Activated naive CD4-positive, alpha-beta T cell treated with anti-CD3 and anti-CD28 coated beads, Interleukin-2, amount 50 U/mL, for 72 hours (primary cell): ENCODE measurements at regions not wholly inside any gene's neighbourhood (a gene's known extent, or its start where the extent isn't known, plus 50 kb on each side); places are given as distances from the start of the nearest gene placed in this dataset.

ENCODE experiments used
- ATAC-seq, 2 donors: fragments of 150-1000 bp; cut with Tn5 transposase; 2 replicates each; pipeline ENCODE4 v1.10.0; 2021; ENCODE audit warnings: mild to moderate bottlenecking in 2 of 2, moderate library complexity in 2 of 2
- DNase-seq, 2 donors: peaks; one replicate each; pipeline ENCODE4 v3.0.0; 2021 to 2022; ENCODE audit warnings: low spot score in 2 of 2
- H3K27ac Mint-ChIP-seq, 2 donors: one replicate each; pipeline ENCODE4 v1.8.0; 2022; ENCODE audit warnings: mild to moderate bottlenecking in 2 of 2, mixed read lengths in 2 of 2
- H3K36me3 Mint-ChIP-seq, 2 donors: one replicate each; pipeline ENCODE4 v1.8.0; 2022; ENCODE audit warnings: mixed read lengths in 2 of 2
- H3K9me3 Mint-ChIP-seq, 2 donors: one replicate each; pipeline ENCODE4 v1.8.0; 2022; ENCODE audit warnings: mixed read lengths in 2 of 2

DNA sequence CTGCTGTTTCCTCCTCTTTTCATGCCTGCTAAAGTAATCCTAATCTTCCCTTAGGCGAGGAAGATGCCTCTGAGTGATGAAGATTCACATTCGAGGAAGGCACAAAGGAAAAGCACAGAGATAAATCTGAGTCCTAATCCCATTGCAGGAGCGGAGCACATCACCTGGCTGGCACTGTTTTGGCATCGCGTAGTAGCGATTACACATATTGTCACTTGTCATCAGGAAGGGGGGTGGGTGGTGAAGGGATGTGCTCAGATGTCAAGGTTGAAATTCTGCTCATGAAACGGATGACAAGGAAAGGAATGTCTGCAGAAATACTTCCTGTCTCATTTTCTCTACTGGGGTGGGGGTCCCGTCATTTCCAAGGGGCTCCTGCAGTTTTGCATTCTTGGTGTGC, 363.1 kb upstream of the EEF2KMT start:
- Mint-ChIP-seq H3K36me3 (no peaks in the 10 kb centered on the region), H3K27ac (no peak overlapping the region), H3K9me3 (peaks cover 0 to 3% of the 10 kb centered on the region in 2 donors)
- DNase-seq = no peak
- no peak for ATAC-seq

DNA sequence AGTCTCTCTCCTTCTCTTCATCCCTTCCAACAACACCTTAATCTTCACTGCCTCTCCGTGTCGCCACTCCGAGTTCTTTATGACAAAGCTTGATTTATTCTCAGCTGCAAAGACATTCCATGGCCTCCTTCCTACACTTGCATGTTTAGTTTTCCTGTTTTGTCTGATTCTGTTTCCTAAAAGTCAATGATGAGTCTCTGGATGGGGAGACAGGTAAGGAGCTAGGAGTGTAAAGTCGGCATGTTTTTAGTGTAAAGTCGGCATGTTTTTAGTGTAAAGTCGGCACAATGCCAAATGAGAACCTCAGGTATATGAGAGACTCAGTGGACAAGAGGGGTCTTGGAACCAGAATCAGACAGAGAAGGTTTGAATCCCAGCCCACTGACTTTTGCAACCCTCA, 362.3 kb upstream of the EEF2KMT start:
- no peak for DNase-seq
- H3K9me3 Mint-ChIP-seq = peaks cover 3 to 5% of the 10 kb centered on the region in 2 donors
- H3K36me3 Mint-ChIP-seq = no peaks in the 10 kb centered on the region
- no peak overlapping the region for H3K27ac Mint-ChIP-seq
- no peak for ATAC-seq

DNA sequence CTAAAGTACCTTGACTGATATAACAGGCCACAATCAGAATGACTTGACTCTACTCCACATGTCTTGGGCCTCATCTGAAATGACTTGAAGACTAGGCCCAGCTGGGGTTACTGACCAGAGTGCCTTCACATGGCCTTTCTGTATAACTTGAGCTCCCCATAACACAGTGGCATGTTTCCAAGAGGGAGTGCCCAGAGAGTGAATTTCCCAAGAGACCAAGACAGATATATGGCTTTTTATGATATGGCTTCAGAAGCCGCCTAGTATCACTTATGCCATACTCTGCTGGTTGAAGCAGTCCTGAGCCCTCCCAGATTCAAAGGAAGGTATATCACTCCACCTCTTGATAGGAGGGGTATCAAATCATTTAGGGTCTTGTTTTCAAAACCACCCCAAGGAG, 357.5 kb upstream of the EEF2KMT start:
- H3K9me3 Mint-ChIP-seq = peaks cover 3 to 7% of the 10 kb centered on the region in 2 donors

DNA sequence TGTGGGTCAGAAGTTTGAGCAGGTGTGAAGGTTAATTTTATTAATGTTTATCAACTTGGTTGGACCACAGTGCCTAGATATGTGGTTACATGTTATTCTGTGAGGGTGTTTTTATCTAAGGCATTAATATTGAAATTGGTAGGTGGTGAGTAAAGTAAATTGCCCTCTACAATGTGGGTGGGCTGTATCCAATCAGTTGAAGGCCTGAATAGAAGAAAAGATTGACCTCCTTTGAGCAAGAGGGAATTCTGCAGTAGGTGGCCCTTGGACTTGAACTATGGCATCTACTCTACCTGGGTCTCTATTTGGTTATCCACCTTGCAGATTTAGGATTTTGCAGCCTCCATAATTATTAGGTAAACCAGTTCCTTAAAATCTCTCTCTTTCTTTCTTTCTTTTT, 356.8 kb upstream of the EEF2KMT start:
- Mint-ChIP-seq H3K27ac (no peak overlapping the region), H3K36me3 (no peaks in the 10 kb centered on the region), H3K9me3 (peaks cover 3 to 4% of the 10 kb centered on the region in 2 donors)
- DNase-seq = no peak
- no peak for ATAC-seq

More for the DNA sequence above, 357.5 kb upstream of the EEF2KMT start:
- Mint-ChIP-seq H3K27ac (no peak overlapping the region), H3K36me3 (no peaks in the 10 kb centered on the region)
- no peak for DNase-seq
- ATAC-seq = no peak

DNA sequence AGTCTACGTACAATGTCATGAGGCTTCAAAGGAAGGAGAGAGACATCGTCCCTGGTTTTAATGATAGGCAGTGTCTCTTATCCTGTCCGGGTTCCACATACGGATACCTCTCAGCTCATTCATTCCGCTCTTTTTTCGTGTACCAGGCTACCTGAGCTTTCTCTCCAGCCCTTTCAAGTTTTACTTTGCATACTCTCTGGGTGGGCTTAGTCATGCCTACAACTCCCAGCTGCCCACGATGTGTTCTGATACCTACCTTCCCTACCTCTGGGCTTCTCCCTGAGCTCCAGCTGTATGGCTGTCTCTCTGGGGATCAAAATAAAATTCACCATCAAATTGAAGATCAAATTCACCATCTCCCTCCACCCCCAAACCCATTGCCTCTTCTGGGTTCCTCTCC, 354.0 kb upstream of the EEF2KMT start:
- no peak for DNase-seq
- no peaks in the 10 kb centered on the region for H3K36me3 Mint-ChIP-seq
- H3K9me3 Mint-ChIP-seq = peaks cover 3 to 4% of the 10 kb centered on the region in 2 donors
- ATAC-seq = no peak
- H3K27ac Mint-ChIP-seq = no peak overlapping the region

DNA sequence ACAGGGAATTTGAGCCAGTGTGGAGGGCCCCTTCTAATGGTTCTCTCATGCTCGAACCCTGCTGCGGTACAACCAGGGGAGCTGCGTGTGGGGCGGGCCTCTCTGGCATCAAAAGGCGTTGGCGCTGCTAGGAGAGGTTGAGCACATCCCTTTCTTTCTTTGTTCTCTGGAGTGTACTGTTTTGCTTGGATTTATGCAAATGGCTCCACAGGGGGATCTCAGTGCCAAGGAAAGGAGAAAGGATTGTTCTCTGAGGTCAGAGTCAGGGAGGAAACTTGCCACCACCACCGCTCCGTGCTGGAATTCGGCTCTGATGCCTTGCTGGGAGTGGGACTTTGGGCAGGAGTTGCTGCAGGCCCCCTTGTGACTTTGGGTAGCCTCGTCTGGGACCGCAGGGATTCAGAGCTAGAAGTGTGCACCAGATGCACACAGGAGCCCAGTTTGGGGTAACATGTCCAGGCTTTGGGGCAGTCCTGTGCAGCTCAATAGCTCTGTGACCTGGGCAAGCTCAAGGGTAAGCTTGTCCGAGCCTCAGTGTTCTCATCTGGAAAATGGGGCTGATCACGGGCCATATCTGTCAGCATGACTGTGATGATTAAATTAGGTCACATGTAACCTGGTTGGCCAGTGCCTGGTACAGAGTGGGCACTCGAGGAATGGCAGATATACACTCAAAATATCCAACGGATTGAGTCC, 353.0 kb upstream of the EEF2KMT start:
- DNase-seq (no peak), ATAC-seq (no peak)
- Mint-ChIP-seq H3K9me3 (peaks cover 3 to 4% of the 10 kb centered on the region in 2 donors), H3K36me3 (no peaks in the 10 kb centered on the region), H3K27ac (no peak overlapping the region)

DNA sequence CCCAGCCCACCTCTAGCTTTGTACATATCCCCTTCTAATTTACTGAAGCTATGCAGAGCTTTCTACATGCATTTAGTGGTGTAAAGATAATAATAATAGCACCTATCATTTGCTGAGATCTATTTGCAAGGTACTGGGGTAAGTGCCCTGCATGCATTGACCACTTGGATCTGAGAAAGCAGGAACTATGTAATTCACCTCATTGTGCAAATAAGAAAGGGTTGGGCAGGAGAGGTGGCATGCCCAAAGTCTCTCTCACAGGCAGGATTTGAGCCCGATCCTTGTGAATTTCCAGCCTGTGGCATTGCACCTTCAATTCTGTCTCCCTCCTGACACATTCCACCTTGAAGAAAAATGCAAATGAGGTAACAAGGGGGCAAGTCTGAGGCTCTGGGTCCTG, 352.3 kb upstream of the EEF2KMT start:
- peaks cover 1 to 2% of the 10 kb centered on the region in 2 donors for H3K9me3 Mint-ChIP-seq
- H3K27ac Mint-ChIP-seq = no peak overlapping the region

DNA sequence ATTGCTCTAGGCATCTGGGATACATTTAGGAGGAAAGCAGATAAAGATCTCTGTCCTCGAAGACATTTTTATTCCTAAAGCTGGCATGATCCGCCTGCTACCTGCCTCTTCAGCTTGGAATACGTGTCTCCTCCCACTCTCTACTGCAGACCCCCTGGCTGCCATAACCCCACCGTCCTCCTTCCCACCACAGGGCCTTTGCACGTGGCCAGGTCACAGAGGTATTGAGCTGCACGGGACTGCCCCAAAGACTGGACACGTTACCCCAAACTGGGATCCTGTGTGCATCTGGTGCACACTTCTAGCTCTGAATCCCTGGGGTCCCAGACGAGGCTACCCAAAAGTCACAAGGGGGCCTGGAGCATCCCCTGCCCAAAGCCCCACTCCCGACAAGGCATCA, 351.2 kb upstream of the EEF2KMT start:
- Mint-ChIP-seq H3K9me3 (no peaks in the 10 kb centered on the region), H3K36me3 (no peaks in the 10 kb centered on the region), H3K27ac (no peak overlapping the region)
- DNase-seq (no peak), ATAC-seq (no peak)

More for the DNA sequence above, 352.3 kb upstream of the EEF2KMT start:
- H3K36me3 Mint-ChIP-seq = no peaks in the 10 kb centered on the region
- DNase-seq (no peak), ATAC-seq (no peak)

DNA sequence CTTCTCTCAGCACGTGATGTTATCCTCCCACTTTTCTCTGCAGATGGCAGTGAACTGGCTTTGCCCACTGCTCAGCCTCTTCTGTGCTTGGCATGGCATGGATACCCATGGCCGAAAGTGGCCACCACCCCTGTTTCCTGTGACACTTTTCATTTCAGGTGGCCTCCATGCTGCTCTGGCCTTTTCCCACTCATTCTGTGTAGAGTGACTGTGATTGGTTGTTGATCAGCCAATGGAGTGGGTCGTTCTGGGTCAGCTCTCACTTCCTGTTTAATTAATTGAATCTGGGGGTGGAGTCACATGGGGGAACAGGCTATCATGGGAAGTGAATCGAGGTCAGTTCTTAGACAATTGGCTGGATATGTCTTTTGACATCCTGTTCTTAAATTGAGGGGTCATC, 350.1 kb upstream of the EEF2KMT start:
- H3K27ac Mint-ChIP-seq = no peak overlapping the region
- no peaks in the 10 kb centered on the region for H3K36me3 Mint-ChIP-seq
- no peak for ATAC-seq
- no peaks in the 10 kb centered on the region for H3K9me3 Mint-ChIP-seq
- no peak for DNase-seq

DNA sequence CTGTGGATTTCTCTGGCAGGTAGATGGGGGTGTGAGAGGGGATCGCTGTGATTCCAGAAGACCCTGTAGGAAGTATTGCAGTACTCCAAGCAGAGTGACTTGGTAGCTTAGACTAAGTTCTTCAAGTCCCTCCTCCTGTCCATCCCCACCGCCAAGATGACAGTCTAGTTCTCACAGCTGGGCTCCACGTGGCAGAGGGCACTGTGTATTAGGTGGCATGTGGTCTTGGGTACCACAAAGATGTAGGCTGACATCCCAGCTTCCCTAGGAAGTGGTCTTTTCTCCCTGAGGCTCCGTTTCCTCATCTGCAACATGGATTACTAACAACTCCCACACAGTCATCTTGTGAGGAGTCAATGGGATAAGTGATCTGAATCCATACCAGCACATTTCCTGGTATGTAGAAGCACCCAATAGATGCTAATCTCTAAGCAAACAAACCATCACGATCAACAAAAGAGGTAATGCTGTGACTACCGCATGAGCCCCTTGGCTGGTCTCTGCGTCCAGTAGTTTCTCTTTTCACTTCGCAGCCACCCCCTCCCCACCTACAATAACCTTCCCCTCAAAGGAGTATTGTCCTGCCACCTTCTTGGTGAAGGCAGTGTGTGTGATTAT, 349.1 kb upstream of the EEF2KMT start:
- Mint-ChIP-seq H3K27ac (no peak overlapping the region), H3K9me3 (peaks cover 5 to 7% of the 10 kb centered on the region in 2 donors), H3K36me3 (no peaks in the 10 kb centered on the region)
- no peak for DNase-seq
- no peak for ATAC-seq

DNA sequence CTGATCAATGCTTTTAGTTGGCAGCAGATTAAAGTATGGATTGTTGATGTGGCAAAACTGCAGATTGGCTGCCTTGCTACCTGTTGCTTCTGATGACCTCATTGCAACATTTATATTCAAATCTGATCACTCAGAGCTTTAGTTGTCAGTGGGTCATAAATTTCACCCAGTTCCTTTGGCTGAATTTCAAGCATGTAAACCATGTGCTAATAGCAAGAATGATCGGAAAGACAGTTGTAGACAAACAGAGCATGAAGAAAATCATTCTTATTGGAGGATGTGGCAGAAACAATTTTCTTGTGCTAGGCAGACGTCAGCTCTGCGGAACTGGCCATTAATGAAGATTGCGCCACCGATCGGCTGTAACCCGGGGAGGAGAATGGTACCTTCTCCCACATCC, 346.6 kb upstream of the EEF2KMT start:
- no peak for ATAC-seq
- DNase-seq = no peak
- H3K9me3 Mint-ChIP-seq = peaks cover 13 to 15% of the 10 kb centered on the region in 2 donors
- H3K36me3 Mint-ChIP-seq = peaks cover 5 to 6% of the 10 kb centered on the region in 2 donors
- H3K27ac Mint-ChIP-seq = no peak overlapping the region

DNA sequence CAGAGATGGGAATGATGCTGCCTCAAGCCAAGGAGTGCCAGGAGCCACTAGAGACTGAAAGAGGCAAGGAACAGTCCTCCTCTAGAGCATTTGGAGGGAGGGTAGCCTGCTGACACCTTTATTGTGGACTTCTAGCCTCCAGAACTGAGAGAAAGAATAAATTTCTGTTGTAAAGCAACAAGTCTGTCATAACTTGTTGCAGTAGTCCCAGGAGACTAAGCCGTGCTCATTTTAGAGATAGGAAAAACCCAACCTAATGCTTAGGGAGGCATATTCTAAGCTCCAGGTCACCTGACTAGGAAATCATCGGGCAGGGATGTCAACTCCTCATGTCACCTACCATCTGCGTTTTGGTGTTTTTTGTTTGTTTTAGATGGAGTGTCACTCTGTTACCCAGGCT, 345.4 kb upstream of the EEF2KMT start:
- ATAC-seq (no peak), DNase-seq (no peak)
- peaks cover 5 to 6% of the 10 kb centered on the region in 2 donors for H3K36me3 Mint-ChIP-seq
- peaks cover 19 to 22% of the 10 kb centered on the region in 2 donors for H3K9me3 Mint-ChIP-seq
- H3K27ac Mint-ChIP-seq = no peak overlapping the region

DNA sequence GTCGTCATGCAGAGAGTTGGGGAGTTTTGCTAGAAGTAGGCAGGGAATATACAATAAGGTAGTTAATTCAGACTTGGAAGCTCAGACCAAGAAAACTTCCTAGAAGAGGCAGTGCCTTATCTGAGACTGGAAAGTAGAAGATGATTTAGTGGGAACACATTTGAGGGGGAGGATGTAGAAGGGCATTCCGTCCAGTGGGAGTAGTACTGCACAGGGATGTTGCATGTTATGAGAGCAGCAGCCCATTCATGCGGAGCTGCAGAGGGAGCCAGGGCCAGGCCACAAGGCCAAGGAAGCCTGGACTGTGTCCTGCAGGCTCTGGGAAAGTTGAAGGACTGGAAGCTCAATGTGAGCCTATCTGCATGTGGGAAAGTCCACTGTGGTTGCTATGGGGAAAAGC, 344.5 kb upstream of the EEF2KMT start:
- H3K27ac Mint-ChIP-seq = no peak overlapping the region
- ATAC-seq = no peak

DNA sequence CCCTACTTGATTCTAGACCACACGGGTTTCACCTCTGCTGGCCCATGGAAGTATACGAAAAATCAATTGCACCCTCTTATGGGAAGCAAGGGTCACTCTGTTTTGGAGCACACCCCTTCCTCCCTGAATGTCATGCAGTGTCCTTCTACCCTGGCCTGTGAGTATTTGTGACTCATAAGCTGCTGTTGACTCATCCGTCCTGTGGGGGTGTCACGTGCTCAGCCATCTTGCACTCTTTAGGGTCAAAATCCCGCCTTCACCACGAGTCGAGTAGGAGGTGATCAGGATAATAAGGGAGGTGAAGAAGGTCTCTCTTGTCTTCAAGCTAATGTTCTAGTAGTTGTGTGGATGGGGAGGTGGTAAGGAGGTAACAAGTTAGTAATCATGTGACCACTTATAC, 341.0 kb upstream of the EEF2KMT start:
- ATAC-seq = no peak

More for the DNA sequence above, 344.5 kb upstream of the EEF2KMT start:
- DNase-seq = no peak
- Mint-ChIP-seq H3K9me3 (peaks cover 19 to 22% of the 10 kb centered on the region in 2 donors), H3K36me3 (peaks cover 5 to 6% of the 10 kb centered on the region in 2 donors)

DNA sequence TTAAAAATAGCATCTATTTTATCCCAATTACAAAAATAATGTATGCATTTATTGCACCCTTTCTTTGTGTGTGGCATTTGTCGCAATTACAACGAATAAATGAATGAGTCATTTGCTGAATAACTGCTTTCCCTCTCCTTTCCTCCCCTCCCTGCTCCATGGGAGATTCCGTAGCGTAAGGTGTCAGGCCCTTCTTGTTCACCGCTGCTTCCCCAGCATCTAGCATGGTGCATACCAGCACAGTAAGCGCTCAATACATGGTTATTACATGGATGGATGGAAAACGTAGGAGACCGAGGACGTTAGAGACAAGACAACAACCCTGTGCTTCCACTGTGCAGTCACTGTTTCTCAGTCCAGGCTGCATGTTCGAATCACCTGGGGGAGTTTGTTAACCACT, 336.0 kb upstream of the EEF2KMT start:
- DNase-seq (no peak), ATAC-seq (no peak)
- H3K36me3 Mint-ChIP-seq = no peaks in the 10 kb centered on the region
- H3K9me3 Mint-ChIP-seq = peaks cover under 1% of the 10 kb centered on the region in 2 donors
- H3K27ac Mint-ChIP-seq = no peak overlapping the region

More for the DNA sequence above, 341.0 kb upstream of the EEF2KMT start:
- H3K9me3 Mint-ChIP-seq = peaks cover 19 to 22% of the 10 kb centered on the region in 2 donors
- peaks cover 5 to 6% of the 10 kb centered on the region in 2 donors for H3K36me3 Mint-ChIP-seq
- no peak overlapping the region for H3K27ac Mint-ChIP-seq
- no peak for DNase-seq

DNA sequence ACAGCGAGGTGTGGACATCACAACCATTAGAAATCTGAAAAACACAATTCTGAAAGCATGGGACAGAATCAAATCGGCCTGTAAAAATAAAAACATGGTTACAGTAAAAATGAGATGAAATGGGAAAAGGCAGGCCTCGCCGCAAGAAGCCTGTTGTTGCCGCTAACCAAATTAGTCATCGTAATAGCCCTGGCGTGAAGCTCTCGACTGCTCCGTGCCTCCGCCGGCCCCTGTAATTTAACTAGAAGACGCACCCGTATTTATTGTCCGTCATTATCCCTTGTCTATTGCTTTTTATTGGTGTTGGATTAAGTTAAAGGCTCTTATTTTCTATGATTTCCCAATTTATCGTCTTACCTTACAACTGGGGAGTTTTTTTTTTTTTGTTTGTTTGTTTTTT, 334.6 kb upstream of the EEF2KMT start:
- H3K9me3 Mint-ChIP-seq = no peaks in the 10 kb centered on the region

DNA sequence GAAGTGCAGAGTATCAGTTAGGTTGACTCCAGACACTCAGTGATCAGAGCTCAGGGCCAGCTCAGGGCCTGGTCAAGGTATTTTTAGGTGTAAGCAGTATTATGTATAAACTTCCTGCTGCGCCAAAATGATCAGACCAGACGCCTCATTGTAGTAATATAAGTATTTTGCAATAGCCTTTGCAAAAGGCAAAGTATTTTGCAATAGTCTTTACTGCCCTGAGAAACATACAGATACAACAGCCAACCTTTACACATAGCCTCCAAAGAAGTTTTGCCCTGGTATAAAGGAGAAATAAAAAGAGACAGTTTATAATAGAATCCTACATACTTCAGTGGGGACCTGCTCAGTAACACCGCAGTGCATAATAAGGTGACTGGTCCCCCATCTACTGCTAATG, 333.0 kb upstream of the EEF2KMT start:
- no peak for DNase-seq
- no peak overlapping the region for H3K27ac Mint-ChIP-seq
- no peak for ATAC-seq
- H3K9me3 Mint-ChIP-seq = no peaks in the 10 kb centered on the region
- H3K36me3 Mint-ChIP-seq = no peaks in the 10 kb centered on the region

More for the DNA sequence above, 334.6 kb upstream of the EEF2KMT start:
- Mint-ChIP-seq H3K27ac (no peak overlapping the region), H3K36me3 (no peaks in the 10 kb centered on the region)
- no peak for ATAC-seq
- DNase-seq = no peak

DNA sequence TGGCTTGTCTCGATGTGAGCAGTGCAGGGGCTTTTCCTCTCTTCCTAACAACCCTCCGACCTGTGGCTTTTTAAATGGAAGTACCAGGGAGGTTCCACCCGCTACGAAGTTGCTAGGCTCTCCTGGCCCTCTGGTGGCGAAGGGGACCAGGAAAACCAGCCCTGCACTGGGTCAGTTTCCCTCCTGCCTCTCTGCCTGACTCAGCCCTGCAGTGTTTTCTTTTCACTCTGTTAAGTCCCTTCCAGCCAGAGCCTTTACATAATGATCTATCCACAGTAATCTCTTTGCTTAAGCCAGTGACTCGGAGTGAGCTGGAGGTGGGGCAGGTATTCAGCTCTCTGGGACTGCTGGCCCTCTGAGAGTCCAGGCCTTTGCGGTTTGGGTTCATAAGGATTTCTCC, 331.3 kb upstream of the EEF2KMT start:
- no peak for DNase-seq
- H3K27ac Mint-ChIP-seq = no peak overlapping the region
- no peaks in the 10 kb centered on the region for H3K9me3 Mint-ChIP-seq
- no peaks in the 10 kb centered on the region for H3K36me3 Mint-ChIP-seq
- ATAC-seq = no peak
